GM19023 (cell line): ENCODE measurements at regions not wholly inside any gene's neighbourhood (a gene's known extent, or its start where the extent isn't known, plus 50 kb on each side); places are given as distances from the start of the nearest gene placed in this dataset.

Experiments used
- ATAC-seq: cut with Tn5 transposase; IDR thresholded peaks from one replicate; pipeline ENCODE4 v1.9.1; 2021; ENCODE audit warnings: mild to moderate bottlenecking, moderate library complexity; ENCODE audit not compliant: unreplicated experiment

DNA sequence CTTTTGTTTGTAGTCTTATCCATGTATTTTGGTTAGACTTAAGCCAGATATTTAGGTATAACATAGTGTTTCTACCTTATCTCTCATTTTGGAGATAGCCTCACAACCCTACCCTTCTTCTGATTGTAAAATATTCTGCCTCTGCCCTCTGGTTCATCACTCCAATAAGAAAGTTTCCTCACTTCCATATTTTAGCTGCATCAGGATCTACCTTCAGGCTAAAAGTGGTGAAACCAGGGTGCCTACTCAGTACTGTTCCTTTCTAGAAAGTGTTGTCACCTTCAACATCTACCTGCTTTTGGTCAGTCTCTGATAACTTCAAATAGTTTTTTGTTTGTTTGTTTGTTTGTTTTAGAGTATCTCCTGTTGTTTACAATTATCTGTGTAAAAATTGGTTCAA lies 294.6 kb downstream of the ANXA1 start:
- no peak for ATAC-seq

DNA sequence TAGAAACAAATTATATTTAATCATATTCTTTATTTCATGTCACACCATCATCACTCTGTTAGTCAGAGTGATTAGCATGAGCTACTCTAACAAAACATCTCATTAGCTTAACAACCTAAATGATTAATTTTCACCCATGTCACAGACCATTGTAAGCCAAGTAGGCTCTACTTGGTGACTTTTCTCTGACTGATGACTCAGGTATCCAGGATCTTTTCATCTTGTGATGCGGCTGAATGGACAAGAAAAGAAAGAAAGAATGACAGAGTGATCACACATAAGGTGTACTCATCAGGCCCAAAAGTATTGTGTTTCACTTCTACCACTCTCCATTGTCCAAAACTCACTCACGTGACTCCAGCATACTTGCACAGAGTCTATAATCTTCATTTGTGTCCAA lies 299.3 kb downstream of the ANXA1 start:
- ATAC-seq: no peak

DNA sequence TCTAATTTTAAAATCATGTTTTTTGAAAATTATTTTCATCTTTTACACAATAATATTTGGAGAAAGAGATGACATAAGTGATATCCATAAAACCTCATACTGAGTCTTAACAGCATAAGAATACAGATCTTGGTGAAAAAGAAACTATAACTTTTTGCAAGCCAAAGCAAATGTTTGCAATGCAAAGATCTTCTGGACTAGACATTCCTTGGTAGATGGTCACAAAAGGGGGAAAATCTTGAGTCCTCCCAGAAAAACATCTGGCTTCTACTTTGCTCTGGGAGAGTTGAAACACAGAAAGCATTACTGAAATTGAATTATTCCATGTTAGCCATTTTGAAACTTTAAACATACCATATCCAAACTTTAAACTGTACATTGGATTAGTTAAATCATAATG lies 308.2 kb downstream of the ANXA1 start:
- no peak for ATAC-seq

GRCh38 chr9:73468716-73469115 lies 317.1 kb downstream of the ANXA1 start:
- ATAC-seq: no peak

- ATAC-seq: no peak
Measured at GRCh38 chr9:73470766-73471165, 319.1 kb downstream of the ANXA1 start.

DNA sequence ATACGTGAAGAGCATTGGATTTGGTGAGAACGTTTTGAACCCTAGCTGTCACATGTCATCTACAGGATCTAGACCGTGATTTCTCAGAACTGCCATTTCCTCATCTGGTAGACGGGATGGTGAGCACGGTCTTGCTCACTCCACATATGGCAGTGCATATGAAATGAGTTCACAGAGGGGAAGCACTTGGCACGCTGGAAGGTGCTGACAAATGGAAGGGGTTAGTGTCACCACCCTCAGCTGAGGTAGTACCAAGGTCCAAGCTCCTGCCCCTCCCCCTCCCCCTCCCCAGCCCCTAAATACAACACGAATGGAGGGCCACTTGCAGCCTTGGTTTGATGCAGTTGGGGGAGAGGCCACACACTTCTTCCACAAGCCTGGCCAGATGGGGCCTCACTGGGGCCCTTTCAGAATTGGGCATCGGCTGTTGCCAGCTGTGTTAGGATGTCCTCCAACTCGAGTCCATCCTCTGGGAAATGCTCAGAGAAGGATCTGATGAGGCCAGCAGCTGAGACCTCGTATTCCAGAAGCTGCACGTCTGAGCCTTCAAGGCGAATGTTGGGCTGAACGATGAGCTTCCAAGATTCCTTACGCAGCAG lies 322.4 kb downstream of the ANXA1 start:
- ATAC-seq: no peak

DNA sequence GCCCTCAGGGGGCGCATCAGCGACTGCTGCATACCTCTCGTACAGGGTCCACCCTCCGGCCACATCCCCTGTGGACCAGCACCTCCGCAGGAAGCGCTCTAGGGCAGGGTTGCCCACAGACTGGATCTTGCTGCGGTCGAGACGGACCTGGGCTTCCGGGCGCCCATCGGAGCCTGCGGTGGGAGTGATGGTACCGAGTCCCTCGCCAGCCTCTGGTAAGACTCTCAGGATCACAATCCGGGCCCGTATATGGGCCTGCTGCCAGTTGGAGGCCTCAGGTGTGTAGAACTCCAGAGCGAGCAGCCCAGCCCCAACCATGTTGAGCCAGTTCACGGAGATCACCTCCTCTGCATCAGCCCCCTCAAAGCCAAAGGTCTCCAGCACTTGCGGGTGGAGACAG lies 323.0 kb downstream of the ANXA1 start:
- ATAC-seq: no peak

GRCh38 chr9:73494894-73495293 lies 343.2 kb downstream of the ANXA1 start:
- ATAC-seq: no peak

- no peak for ATAC-seq
Measured at GRCh38 chr9:73497796-73498195, 346.1 kb downstream of the ANXA1 start.

DNA sequence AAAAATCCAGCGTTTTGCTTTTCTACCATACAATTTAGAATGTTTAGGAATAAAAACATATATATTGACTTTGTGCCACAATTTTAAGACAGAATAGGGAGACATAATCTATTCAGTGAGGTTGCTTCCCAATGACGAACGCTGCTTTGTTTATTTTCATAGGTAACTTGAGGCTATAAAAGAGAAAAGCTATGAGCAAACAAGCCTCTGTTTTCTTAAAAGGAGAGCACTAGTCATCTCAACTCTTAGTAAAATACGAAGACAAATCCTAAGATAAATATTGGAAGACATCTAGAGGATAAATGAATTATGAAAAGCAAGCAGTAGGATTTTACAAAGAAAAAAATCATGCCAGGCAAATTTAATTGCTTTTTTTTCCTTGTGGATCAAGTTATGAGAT lies 363.6 kb downstream of the ANXA1 start:
- no peak for ATAC-seq

DNA sequence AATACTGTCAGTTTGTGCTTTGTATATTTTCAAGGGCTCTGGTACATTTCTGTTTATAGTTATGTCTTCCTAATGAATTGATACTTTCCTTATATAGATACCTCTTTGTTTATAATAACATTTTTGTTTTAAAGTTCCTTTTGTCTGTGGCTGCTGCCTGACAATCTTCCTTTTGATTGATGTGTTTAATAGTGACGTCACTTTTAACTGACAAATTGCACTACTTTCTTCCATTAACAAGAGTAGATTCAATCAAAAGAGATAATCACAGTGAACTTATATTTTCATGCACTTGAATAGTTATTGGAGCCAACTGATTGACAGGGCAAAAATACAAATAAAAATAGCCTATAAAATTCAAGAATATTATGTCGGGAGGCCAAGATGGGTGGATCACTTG lies 371.7 kb downstream of the ANXA1 start:
- no peak for ATAC-seq

GRCh38 chr9:73525350-73525749 lies 373.7 kb downstream of the ANXA1 start:
- ATAC-seq: no peak

GRCh38 chr9:73527521-73527920 lies 375.9 kb downstream of the ANXA1 start:
- no peak for ATAC-seq

DNA sequence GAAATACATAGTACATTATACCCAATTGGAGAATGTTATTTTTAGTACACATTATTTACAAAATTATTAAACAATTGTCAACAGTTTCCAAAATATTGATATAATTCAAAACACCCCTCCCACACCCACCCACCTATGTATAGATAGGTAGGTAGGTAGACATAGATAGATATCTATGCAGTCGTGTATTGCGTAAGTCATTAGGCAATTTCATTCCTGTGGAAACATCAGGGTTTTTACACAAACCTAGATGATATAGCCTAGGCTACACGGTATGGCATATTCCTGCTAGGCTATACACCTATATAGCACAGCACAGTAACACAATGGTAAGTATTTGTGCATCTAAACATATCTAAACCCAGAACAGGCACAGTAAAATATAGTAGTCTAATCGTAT lies 377.3 kb downstream of the ANXA1 start:
- no peak for ATAC-seq

- ATAC-seq: no peak
Measured at GRCh38 chr9:73529666-73530065, 378.0 kb downstream of the ANXA1 start.

DNA sequence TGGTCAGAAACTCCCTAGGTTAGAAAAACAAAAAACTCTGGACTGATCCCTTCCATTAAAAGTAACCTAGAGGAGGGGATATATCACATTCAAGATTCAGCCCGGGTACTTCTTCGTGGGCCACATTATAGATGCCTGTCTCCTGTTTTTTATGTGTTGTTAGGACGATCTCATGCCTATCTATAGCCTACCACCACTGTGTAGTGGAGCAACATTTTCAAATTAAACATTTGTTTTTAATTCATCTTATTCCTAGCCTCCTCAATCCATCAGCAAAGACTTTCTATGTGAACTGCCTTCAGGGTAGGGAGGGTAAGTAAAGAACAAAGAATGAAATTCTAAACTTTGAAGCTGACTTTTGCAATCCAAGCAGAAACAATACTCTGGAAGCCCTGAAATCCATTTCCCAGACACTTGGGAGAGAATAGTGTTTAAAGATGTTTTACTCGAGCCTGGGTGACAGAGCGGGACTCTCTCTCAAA lies 379.4 kb downstream of the ANXA1 start:
- ATAC-seq: no peak

DNA sequence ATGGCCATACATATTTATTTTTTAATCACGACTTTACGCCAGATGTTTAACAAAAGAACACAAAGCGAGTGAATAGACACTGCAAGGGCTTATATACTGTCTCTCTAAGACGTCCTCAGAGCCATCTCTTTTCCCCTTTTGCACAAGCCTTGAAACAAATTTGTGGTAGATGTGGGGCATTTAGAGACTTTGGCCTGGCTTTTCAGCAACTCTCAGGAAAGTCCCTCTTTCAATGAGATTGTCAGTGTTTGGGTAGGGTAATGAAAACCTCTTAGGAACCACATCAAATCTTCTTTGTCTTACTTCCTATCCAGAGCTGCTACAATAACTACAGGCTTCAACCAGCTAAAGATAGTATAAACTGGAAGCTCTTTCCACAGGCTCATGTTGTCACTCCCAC lies 380.0 kb downstream of the ANXA1 start:
- peak; percentile 94 for ATAC-seq

GRCh38 chr9:73532985-73533384 lies 381.3 kb downstream of the ANXA1 start:
- no peak for ATAC-seq

GRCh38 chr9:73536403-73536802 lies 384.7 kb downstream of the ANXA1 start:
- ATAC-seq: no peak

DNA sequence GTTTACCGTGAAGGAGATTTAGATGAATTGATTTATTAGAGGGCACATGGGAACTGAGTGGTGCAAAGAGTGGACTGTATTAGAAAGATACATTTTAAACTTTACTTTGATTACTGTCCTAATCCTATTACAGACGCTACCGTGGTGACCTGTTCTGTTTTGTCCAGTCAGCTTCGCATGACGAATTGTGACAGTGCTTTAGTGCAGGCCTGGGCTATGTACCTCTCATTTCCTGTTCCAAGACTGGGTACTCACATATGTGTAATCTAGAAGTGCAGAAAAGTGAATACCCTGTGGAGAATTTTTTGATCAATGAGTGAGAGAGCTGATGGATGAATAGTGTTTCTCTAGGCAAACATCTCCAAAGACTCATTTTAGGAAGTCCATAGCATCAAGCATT lies 385.9 kb downstream of the ANXA1 start:
- no peak for ATAC-seq

GRCh38 chr9:73539881-73540390 lies 388.3 kb downstream of the ANXA1 start:
- ATAC-seq: no peak

- no peak for ATAC-seq
Measured at GRCh38 chr9:73541923-73542322, 390.3 kb downstream of the ANXA1 start.

- ATAC-seq: no peak
Measured at GRCh38 chr9:73543727-73544126, 392.1 kb downstream of the ANXA1 start.
